ENCODE measurements at regions not wholly inside any gene's neighbourhood (a gene's known extent, or its start where the extent isn't known, plus 50 kb on each side); places are given as distances from the start of the nearest gene placed in this dataset.

- Histone ChIP-seq H4K91ac (ENCODE audit: insufficient read depth, low read depth, low read length) (no peak overlapping the region), H3K4ac (ENCODE audit: low read depth, low read length) (no peak overlapping the region), H3K79me1 (ENCODE audit: low read depth in 1 of 2, low read length in 2 of 2) (no peaks in the 10 kb centered on the region), H3K36me3 (ENCODE audit: control insufficient read depth, insufficient read depth, low read length) (no peaks in the 10 kb centered on the region), H2AFZ (replicated peaks; ENCODE audit: low read length, poor library complexity) (no peak overlapping the region), H3K27me3 (ENCODE audit: control insufficient read depth, insufficient read depth, low read length) (peaks cover 55% of the 10 kb centered on the region), H4K5ac (ENCODE audit: low read depth, low read length) (no peak overlapping the region), H2BK15ac (ENCODE audit: low read depth, low read length) (no peak overlapping the region), H2BK20ac (ENCODE audit: low read depth, low read length) (no peak overlapping the region), H3K9me3 (ENCODE audit: control insufficient read depth, insufficient read depth, low read length) (no peaks in the 10 kb centered on the region), H2BK120ac (ENCODE audit: low read depth, low read length) (no peak overlapping the region), H3K23ac (ENCODE audit: low read depth, low read length) (no peak overlapping the region), H4K20me1 (ENCODE audit: insufficient read depth, low read length) (no peaks in the 10 kb centered on the region), H4K8ac (ENCODE audit: low read depth in 2 of 2, low read length in 2 of 2) (no peak overlapping the region), H2AK9ac (replicated peaks; ENCODE audit: low read depth, low read length, poor library complexity) (no peak overlapping the region), H2BK5ac (ENCODE audit: low read depth, low read length, poor library complexity, severe bottlenecking) (no peak overlapping the region), H2AK5ac (ENCODE audit: low read depth, low read length) (no peak overlapping the region), H3K4me3 (ENCODE audit: insufficient read depth, low read depth, low read length) (no peak overlapping the region), H3K27ac (ENCODE audit: insufficient read depth, low read length) (no peak overlapping the region), H3K9ac (ENCODE audit: low read depth, low read length) (no peak overlapping the region), H3K18ac (ENCODE audit: low read depth, low read length) (no peak overlapping the region), H3K4me2 (ENCODE audit: low read depth, low read length) (no peak overlapping the region), H3K14ac (replicated peaks; ENCODE audit: low read depth, low read length) (no peak overlapping the region), H3K9me1 (ENCODE audit: insufficient read depth, low read length) (no peaks in the 10 kb centered on the region), H3K56ac (ENCODE audit: extremely low read depth, insufficient read depth, low read length) (no peak overlapping the region), H3K4me1 (ENCODE audit: control insufficient read depth, insufficient read depth, low read length) (0 out of 2 replicates have a peak, but pooled peaks cover 1% of the 10 kb centered on the region)
- dilution Hi-C loops (cut with HindIII; ENCODE audit: low sequenced_read_pairs, unreplicated experiment): no loop called here
- in situ Hi-C loops (cut with MboI; ENCODE audit: low sequenced_read_pairs): no loop called here
- TF ChIP-seq CEBPB (IDR thresholded peaks at IDR 0.05; ENCODE audit: low read depth, low read length) (no peak), BHLHE40 (IDR thresholded peaks at IDR 0.05; ENCODE audit: low read depth, low read length) (no peak), RCOR1 (IDR thresholded peaks at IDR 0.05; ENCODE audit: insufficient replicate concordance, low read length) (no peak), NFE2L2 (IDR thresholded peaks at IDR 0.05; ENCODE audit: low read depth, low read length) (no peak), USF2 (IDR thresholded peaks at IDR 0.05; ENCODE audit: low read depth, low read length) (no peak), RAD21 (IDR thresholded peaks at IDR 0.05; ENCODE audit: low read length) (no peak), POLR2A (IDR thresholded peaks at IDR 0.05; ENCODE audit: low read depth, low read length) (no peak), FOS (IDR thresholded peaks at IDR 0.05; ENCODE audit: low read depth, low read length) (no peak), RFX5 (IDR thresholded peaks at IDR 0.05; ENCODE audit: low read depth, low read length) (no peak), CTCF (conservative IDR thresholded peaks at IDR 0.05; ENCODE audit: low read depth, low read length) (no peak), MXI1 (IDR thresholded peaks at IDR 0.05; ENCODE audit: borderline replicate concordance, low read depth, low read length) (no peak), CHD1 (IDR thresholded peaks at IDR 0.05; ENCODE audit: low read depth, low read length) (no peak), MAFK (IDR thresholded peaks at IDR 0.05; ENCODE audit: low read depth, low read length) (no peak), SMC3 (IDR thresholded peaks at IDR 0.05; ENCODE audit: low read depth, low read length) (no peak), MAZ (IDR thresholded peaks at IDR 0.05; ENCODE audit: borderline replicate concordance, low read depth, low read length) (no peak), ELK1 (IDR thresholded peaks at IDR 0.05; ENCODE audit: borderline replicate concordance, low read depth, low read length) (no peak)
- ChIA-PET POLR2A (ENCODE audit: unreplicated experiment) (no interaction called here), CTCF (no interaction called here)
- ATAC-seq (ENCODE audit: low read depth): no peak
- 80% methylated on average over 8 of the region's 29 CpGs; no CpG with 5 or more reads in 1 of the 2 experiments for WGBS, 2 experiments (ENCODE audit: extremely low coverage in 2 of 2, insufficient read length in 1 of 2)
- no TSS peak for BruUV-seq (replicated peaks)
- DNase-seq: no peak
- intact Hi-C loops (cut with micrococcal nuclease): no loop called here
Measured at GRCh38 chr6:3617681-3618311, 133.7 kb downstream of the PXDC1 start.
